ENCODE measurements at regions not wholly inside any gene's neighbourhood (a gene's known extent, or its start where the extent isn't known, plus 50 kb on each side); places are given as distances from the start of the nearest gene placed in this dataset.

DNA sequence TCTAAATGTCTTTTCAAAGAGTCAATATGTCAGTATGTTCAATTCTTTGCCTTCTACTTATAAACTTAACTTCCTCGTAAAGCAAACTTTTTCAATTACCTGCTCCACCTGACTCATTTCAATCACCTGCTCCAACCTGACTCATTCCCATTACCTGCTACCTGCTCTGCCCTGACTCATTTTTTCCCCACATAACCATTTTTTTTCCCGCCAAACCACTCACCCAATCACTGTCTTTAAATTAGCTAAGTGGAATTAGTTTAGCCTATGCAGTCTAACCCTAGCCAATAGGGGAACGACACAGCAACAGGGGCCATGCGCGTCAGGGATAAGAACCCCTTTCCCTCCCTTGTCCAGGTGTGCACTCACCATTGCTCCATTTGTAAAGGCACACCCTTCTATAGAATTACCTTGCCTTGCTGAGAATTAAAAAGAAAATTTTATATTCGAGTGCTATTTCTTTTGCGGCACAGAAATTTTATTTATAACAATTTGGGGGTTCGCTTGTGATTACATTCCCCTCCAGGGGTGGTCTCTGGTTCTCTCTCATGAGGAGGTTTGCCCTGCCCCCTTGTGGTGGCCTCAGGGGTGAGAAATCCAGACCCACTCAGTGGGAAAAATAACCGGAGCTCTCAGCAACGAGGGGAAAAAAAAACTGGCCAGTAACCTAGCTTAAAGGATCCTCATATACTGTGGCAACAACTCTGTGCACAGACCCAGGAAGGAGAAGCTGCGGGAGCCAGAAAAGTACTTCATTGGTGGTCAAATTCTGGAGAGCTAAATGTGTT lies 193.1 kb downstream of the ZNF486 start:
- TF ChIP-seq, protein P1, sequence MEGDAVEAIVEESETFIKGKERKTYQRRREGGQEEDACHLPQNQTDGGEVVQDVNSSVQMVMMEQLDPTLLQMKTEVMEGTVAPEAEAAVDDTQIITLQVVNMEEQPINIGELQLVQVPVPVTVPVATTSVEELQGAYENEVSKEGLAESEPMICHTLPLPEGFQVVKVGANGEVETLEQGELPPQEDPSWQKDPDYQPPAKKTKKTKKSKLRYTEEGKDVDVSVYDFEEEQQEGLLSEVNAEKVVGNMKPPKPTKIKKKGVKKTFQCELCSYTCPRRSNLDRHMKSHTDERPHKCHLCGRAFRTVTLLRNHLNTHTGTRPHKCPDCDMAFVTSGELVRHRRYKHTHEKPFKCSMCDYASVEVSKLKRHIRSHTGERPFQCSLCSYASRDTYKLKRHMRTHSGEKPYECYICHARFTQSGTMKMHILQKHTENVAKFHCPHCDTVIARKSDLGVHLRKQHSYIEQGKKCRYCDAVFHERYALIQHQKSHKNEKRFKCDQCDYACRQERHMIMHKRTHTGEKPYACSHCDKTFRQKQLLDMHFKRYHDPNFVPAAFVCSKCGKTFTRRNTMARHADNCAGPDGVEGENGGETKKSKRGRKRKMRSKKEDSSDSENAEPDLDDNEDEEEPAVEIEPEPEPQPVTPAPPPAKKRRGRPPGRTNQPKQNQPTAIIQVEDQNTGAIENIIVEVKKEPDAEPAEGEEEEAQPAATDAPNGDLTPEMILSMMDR (IDR thresholded peaks at IDR 0.05; ENCODE audit: low read length): no peak
- TF ChIP-seq EZH2 (optimal IDR thresholded peaks at IDR 0.05; ENCODE audit: low read depth, low read length): no peak
- TF ChIP-seq EZH2phosphoT487 (IDR thresholded peaks at IDR 0.05; ENCODE audit: low read length): no peak

Data from MM.1S (cell line).